Natural killer cell (primary cell): ENCODE measurements at regions not wholly inside any gene's neighbourhood (a gene's known extent, or its start where the extent isn't known, plus 50 kb on each side); places are given as distances from the start of the nearest gene placed in this dataset.

Source experiments
- ATAC-seq, 3 donors: fragments of 150-1000 bp in 2 of 3; fragments of 200-7000 bp in 1 of 3; cut with Tn5 transposase; 1 replicate in 1 of 3; 2 replicates in 2 of 3; pipeline ENCODE4 v1.10.0; 2021; ENCODE audit warnings: mild to moderate bottlenecking in 2 of 3, moderate library complexity in 2 of 3
- DNase-seq, 2 donors: peaks; one replicate each; pipeline versions ENCODE4 v3.0.0 to v3.0.0-alpha.2; 2013 to 2021; ENCODE audit warnings: mixed read lengths in 1 of 2
- H3K27ac ChIP-seq: one replicate; pipeline ENCODE4 v1.5.1; 2013; ENCODE audit warnings: mild to moderate bottlenecking, low read length
- H3K27me3 ChIP-seq: one replicate; pipeline ENCODE4 v1.6.1; 2013; ENCODE audit warnings: low read length; ENCODE audit not compliant: control insufficient read depth, insufficient read depth
- H3K36me3 ChIP-seq: one replicate; pipeline ENCODE4 v1.6.1; 2013; ENCODE audit warnings: low read length; ENCODE audit not compliant: control insufficient read depth, insufficient read depth
- H3K4me1 ChIP-seq: one replicate; pipeline ENCODE4 v1.6.1; 2013; ENCODE audit warnings: low read length; ENCODE audit not compliant: control insufficient read depth, insufficient read depth
- H3K4me3 ChIP-seq: one replicate; pipeline ENCODE4 v1.5.1; 2013; ENCODE audit warnings: low read length
- H3K9me3 ChIP-seq: one replicate; pipeline ENCODE4 v1.6.1; 2013; ENCODE audit warnings: low read length; ENCODE audit not compliant: control insufficient read depth, insufficient read depth
- H3K27ac Mint-ChIP-seq, 2 donors: one replicate each; pipeline ENCODE4 v1.8.0; 2022; ENCODE audit warnings: mild to moderate bottlenecking in 2 of 2, mixed read lengths in 2 of 2, moderate library complexity in 1 of 2
- H3K27me3 Mint-ChIP-seq, 2 donors: one replicate each; pipeline ENCODE4 v1.8.0; 2022; ENCODE audit warnings: low read depth in 2 of 2, mixed read lengths in 2 of 2
- H3K36me3 Mint-ChIP-seq: one replicate; pipeline ENCODE4 v1.8.0; 2022; ENCODE audit warnings: mixed read lengths
- H3K4me1 Mint-ChIP-seq, 2 donors: one replicate each; pipeline ENCODE4 v1.8.0; 2022; ENCODE audit warnings: mixed read lengths in 2 of 2
- H3K4me3 Mint-ChIP-seq: one replicate; pipeline ENCODE4 v1.8.0; 2022; ENCODE audit warnings: mild to moderate bottlenecking, moderate library complexity, mixed read lengths
- H3K9me3 Mint-ChIP-seq, 2 donors: one replicate each; pipeline ENCODE4 v1.8.0; 2022; ENCODE audit warnings: mixed read lengths in 2 of 2
- CTCF ChIP-seq: fragments of 200-600 bp; IDR thresholded peaks from one replicate; pipeline ENCODE4 v1.8.0; 2022; ENCODE audit warnings: antibody characterized with exemption
- WGBS: methylation state at CpG from one replicate; pipeline ENCODE4 v1.1.7; 2013; ENCODE audit warnings: missing lambda C conversion rate; ENCODE audit not compliant: insufficient coverage; 5-methylcytosine and 5-hydroxymethylcytosine counted together
- intact Hi-C: fragments of 100-400 bp; cut with micrococcal nuclease; formaldehyde crosslinking; loops from one replicate; pipeline ENCODE4 v1.14.2; 2022

- no peaks in the 10 kb centered on the region for H3K9me3 ChIP-seq
- WGBS, result 94% methylated on average over 3 of the region's 3 CpGs
- Mint-ChIP-seq H3K4me3 (no peak overlapping the region), H3K9me3 (no peaks in the 10 kb centered on the region), H3K4me1 (peaks cover 28 to 41% of the 10 kb centered on the region in 2 donors), H3K27ac (no peak overlapping the region), H3K36me3 (peaks cover 36% of the 10 kb centered on the region), H3K27me3 (peaks cover 25 to 59% of the 10 kb centered on the region in 2 donors)
- peaks cover 9% of the 10 kb centered on the region for H3K4me1 ChIP-seq
- no peak for TF ChIP-seq CTCF
- DNase-seq, result no peak
- no peak overlapping the region for H3K4me3 ChIP-seq
- H3K27ac ChIP-seq, result no peak overlapping the region
- intact Hi-C loops, result no loop called here
- H3K36me3 ChIP-seq, result no peaks in the 10 kb centered on the region
- ATAC-seq, result no peak
- peaks cover 7% of the 10 kb centered on the region for H3K27me3 ChIP-seq
These were observed 1156.6 kb downstream of the RPIA start for GRCh38 chr2:89848114-89848513.

- no peak overlapping the region for H3K4me3 Mint-ChIP-seq
- no peak overlapping the region for H3K27ac Mint-ChIP-seq
These were observed 1157.4 kb downstream of the RPIA start for GRCh38 chr2:89848763-89849368.

DNA sequence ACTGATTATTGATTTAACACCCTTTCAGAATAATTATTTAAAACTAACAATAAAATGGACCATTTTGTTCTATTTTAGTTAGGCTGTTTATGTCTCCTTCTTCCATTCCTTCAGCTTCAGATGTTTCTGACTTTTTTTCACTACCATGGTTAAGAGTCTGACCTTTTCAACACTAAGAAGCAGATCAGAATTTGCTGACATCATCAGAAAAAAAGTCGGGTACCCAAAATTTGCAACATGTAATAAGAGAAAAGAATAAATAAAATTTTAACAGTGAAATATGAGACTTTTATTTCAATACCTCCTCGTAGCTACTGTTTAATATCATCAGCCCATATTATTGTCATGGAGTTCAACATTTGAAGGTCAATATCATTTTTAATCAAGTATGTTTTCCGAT is 1158.3 kb downstream of the RPIA start:
- no peak for ATAC-seq

More at GRCh38 chr2:89848763-89849368, 1157.4 kb downstream of the RPIA start:
- peaks cover 25 to 59% of the 10 kb centered on the region in 2 donors for H3K27me3 Mint-ChIP-seq
- peaks cover 36% of the 10 kb centered on the region for H3K36me3 Mint-ChIP-seq
- whole genome bisulfite sequencing, result 54% methylated on average over 2 of the region's 2 CpGs
- Histone ChIP-seq H3K4me1 (peaks cover 9% of the 10 kb centered on the region), H3K27ac (no peak overlapping the region), H3K27me3 (peaks cover 7% of the 10 kb centered on the region), H3K36me3 (no peaks in the 10 kb centered on the region), H3K4me3 (no peak overlapping the region), H3K9me3 (no peaks in the 10 kb centered on the region)
- DNase-seq (no peak), ATAC-seq (no peak)
- no peaks in the 10 kb centered on the region for H3K9me3 Mint-ChIP-seq
- peaks cover 28 to 41% of the 10 kb centered on the region in 2 donors for H3K4me1 Mint-ChIP-seq
- no peak for TF ChIP-seq CTCF
- intact Hi-C loops, result no loop called here

More for the DNA sequence above, 1158.3 kb downstream of the RPIA start:
- peaks cover 28 to 41% of the 10 kb centered on the region in 2 donors for H3K4me1 Mint-ChIP-seq
- peaks cover 36% of the 10 kb centered on the region for H3K36me3 Mint-ChIP-seq
- H3K27ac Mint-ChIP-seq, result no peak overlapping the region
- TF ChIP-seq CTCF, result no peak
- no peaks in the 10 kb centered on the region for H3K9me3 Mint-ChIP-seq
- no peak for DNase-seq
- no peaks in the 10 kb centered on the region for H3K9me3 ChIP-seq
- no peak overlapping the region for H3K4me3 ChIP-seq
- H3K27me3 ChIP-seq, result peaks cover 7% of the 10 kb centered on the region
- no peak overlapping the region for H3K27ac ChIP-seq
- peaks cover 9% of the 10 kb centered on the region for H3K4me1 ChIP-seq
- no peak overlapping the region for H3K4me3 Mint-ChIP-seq
- no peaks in the 10 kb centered on the region for H3K36me3 ChIP-seq
- 87% methylated on average over 3 of the region's 3 CpGs for WGBS
- peaks cover 25 to 59% of the 10 kb centered on the region in 2 donors for H3K27me3 Mint-ChIP-seq
- intact Hi-C loops, result no loop called here
